ENCODE measurements at regions not wholly inside any gene's neighbourhood (a gene's known extent, or its start where the extent isn't known, plus 50 kb on each side); places are given as distances from the start of the nearest gene placed in this dataset.
A peak's percentile ranks its signal among the peaks of the same experiment; 100 is the strongest.
"Not testable (repeated sequence)": the region's sequence is repeated elsewhere in the genome, so short reads cannot be mapped to it uniquely, and the experiment has no call there.

DNA sequence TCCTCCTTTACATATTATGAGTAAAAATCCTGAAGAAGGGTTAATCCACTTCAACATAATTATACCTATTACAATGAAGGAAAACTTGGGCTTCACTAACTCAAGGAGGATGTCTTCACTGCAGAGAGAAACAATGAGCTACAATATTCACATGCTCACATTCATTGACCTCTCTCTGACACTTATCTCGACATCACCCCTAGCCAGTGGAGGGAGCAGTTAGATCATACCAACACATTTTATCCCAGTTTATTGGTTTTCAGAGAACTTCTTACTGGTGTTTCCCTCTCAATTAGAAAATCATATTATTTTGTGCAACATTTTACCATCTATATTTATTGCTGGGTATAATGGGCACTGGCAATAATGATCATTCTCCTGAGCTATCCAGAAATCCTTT, 646.5 kb downstream of the TENT5A start:
- DNase-seq (ENCODE audit: low spot score) = no peak

- DNase-seq (ENCODE audit: low spot score) = no peak
Observed at GRCh38 chr6:81098109-81098814, 654.2 kb downstream of the TENT5A start.

- not testable (repeated sequence) for DNase-seq (ENCODE audit: low spot score)
Observed at GRCh38 chr6:81096464-81096863, 656.0 kb downstream of the TENT5A start.

- no peak for DNase-seq (ENCODE audit: low spot score)
Observed at GRCh38 chr6:81093051-81093450, 659.4 kb downstream of the TENT5A start.

GRCh38 chr6:81088145-81088544, 664.3 kb downstream of the TENT5A start:
- DNase-seq (ENCODE audit: low spot score) = no peak

GRCh38 chr6:81086991-81087390, 665.5 kb downstream of the TENT5A start:
- no peak for DNase-seq (ENCODE audit: low spot score)

DNA sequence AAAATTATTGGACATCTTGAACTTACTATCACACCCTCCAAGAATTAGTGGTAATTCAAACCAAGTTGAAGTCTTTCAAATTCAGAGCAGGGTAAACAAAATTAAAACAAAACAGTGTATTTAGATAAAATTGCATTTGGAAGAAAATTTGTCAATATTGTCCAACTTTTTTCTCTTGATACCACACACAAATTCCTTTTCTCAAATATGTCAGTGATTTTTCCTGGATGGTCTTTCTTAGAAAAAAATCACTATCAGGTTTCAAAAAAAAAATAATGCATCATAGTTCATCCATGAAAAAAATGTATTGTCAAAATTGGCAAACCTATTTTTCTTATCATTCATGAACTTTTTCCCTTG, 667.1 kb downstream of the TENT5A start:
- no peak for DNase-seq (ENCODE audit: low spot score)

GRCh38 chr6:81084776-81085430, 667.6 kb downstream of the TENT5A start:
- DNase-seq (ENCODE audit: low spot score) = no peak

- DNase-seq (ENCODE audit: low spot score) = peak; percentile 35
Observed at GRCh38 chr6:81075974-81076373, 676.5 kb downstream of the TENT5A start.

DNA sequence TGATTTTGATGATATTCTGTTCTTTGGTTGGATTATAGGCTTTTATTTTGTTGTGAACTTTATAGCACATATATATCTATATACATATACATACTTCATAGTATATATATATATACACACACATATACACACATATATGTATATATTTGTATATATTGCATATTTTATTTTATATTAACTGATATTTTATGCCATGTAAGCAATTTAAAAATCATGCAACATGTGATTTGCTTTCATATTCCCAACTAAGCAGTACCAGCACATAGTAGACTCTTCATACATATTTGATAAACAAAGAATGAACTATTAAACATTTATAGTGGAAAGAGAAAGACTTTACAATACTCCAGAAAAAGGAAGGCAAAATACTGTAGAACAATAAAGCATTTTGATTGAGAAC, 679.2 kb downstream of the TENT5A start:
- no peak for DNase-seq (ENCODE audit: low spot score)

GRCh38 chr6:81071121-81071520, 681.4 kb downstream of the TENT5A start:
- no peak for DNase-seq (ENCODE audit: low spot score)

DNA sequence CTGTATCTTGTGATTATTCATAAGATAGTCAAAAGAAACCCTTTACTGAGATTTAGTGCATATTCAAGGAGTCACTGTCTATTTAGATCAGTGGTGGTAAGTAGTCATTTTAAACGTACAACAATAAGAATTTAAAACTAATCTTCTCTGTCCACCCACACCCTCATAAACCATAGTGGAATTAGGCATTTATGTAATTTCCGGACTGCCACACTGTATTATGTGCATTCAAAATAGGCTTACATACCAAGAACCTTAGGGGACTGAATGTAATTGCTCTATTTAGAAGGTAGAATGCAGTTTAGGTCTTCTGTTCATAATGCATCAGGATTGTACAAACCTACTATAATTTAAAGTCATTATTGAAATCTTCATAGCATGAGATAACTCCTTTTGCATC, 685.4 kb downstream of the TENT5A start:
- DNase-seq (ENCODE audit: low spot score) = no peak

DNA sequence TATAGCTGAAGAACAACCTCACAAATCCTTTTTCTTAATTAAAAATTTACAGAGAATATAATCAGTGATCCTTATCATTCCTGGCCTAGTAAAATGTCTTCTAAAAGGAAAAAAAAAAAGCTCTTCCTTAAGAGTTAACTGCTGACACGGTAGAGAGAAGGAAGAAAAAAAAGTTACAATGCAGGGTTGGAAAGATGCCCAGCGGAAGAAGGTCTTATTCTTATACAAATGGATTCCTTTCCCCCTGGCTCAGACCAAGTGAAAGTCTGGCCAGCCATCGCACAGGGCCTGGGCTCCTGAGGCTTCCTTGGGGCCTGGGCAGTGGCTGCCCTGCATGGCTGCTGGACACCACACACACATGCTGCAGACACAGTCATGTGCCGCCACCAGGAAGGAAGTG, 688.6 kb downstream of the TENT5A start:
- no peak for DNase-seq (ENCODE audit: low spot score)

GRCh38 chr6:81054036-81054435, 698.4 kb downstream of the TENT5A start:
- no peak for DNase-seq (ENCODE audit: low spot score)

DNA sequence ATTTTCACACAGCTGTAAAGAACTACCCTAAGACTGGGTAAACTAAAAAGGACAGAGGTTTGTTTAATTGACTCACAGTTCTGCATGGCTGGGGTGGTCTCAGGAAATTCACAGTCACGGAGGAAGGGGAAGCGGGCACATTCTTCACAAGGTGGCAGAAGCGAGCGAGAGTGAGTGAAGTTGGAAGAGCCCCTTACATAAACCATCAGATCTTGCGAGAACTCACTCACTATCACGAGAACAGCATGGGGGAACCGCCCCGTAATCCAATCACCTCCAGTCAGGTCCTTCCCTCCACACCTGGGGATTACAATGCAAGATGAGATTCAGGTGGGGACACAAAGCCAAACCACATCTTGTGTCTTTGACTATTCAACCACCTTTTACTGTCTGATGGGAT, 700.5 kb downstream of the TENT5A start:
- no peak for DNase-seq (ENCODE audit: low spot score)

DNA sequence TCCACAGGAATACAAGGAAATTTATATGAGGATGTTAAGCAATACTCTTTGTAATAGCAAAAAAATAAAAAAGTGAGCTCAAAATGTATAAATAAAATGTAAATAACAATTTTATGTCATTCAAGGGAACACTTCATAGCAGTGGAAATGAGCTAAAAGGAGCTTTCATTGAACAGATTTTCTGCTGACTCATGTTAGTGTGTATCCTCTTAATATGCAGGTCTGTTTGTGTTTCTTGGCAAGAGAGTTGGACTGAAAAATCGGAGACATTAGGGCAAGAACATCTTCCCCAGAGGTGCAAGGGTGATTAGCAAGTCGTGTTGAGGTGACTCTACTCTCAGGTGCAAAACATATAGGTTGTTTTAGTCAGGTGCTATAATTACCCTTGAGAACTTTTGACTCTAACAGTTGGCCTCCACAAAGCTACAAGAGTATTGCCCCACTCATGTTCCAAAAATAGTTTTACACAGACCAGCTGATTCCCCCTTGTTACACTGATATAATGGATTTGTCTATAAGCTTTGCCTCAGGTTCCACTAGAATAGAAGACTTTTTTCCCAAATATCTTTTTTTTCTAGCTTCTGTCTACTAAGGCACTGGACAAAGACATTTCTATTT, 702.9 kb downstream of the TENT5A start:
- no peak for DNase-seq (ENCODE audit: low spot score)

DNA sequence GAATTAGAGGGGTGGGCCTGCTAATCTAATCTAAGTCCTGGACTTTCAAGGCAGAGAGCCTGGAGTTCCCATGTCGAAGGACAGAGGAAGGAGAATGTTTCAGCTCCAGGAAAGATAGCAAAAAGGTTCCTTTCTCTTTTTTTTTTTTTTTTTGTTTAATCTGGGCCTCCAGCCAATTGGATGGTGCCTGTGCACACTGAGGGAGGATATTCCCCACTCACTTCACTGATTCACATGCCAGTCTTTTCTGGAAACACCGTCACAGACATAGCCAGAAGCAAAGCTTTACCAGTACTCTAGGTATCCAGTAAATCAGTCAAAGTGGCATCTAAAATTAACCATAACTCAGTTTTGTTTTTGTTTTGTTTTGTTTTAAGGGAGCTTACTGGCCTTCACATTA, 721.1 kb downstream of the TENT5A start:
- no peak for DNase-seq (ENCODE audit: low spot score)

DNA sequence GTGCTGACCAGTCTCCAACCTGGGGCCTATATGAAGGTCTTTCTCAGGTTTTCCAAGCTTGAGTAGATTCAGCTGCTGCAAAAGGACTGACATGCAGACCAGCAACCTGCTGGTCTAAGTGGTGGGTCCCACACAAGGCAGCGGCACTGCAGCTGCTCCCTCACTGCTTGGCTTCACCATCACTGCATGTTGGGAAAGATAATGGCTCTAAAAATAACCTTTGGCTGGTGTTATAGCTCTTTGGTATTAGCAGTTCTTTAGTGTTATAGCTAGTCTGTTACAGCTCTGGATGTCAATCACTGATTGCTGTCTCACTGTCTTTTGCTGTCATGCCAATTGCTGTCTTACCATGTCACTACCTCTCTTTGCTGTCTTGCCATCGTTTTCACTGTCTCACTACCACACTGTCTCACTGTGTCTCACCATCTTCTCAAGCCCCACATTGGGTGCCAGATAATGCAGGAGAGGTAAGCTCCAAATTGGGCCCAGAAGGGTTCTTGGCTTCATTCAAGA, 726.4 kb downstream of the TENT5A start:
- no peak for DNase-seq (ENCODE audit: low spot score)

GRCh38 chr6:81023709-81024108, 728.8 kb downstream of the TENT5A start:
- DNase-seq (ENCODE audit: low spot score) = no peak

DNA sequence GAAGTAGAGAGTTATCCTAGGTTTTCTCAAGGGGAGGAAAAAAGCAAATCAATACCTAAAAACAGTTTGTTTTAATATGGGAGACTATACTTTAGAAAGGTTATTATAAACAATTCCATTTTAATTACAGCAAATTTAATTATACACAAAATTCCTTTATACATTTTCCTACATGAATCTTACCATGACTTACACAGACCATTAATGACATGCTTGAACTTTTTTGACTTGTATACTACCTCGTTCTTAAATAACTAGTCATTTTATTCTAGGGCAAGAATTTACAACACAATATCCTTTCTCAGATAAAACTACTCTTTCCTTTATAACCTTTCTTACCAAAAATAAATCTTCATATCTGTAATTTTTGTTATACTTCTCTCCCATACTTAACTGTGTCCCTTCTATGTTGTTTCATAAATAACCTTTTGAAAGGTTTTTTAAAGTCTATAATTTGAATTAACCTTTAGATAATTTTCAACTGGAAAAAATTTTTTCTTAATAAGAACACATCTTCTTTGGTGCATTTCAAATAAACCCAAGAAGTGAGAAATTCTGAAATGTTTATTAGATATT, 729.4 kb downstream of the TENT5A start:
- DNase-seq (ENCODE audit: low spot score) = no peak

GRCh38 chr6:81017586-81017985, 734.9 kb downstream of the TENT5A start:
- not testable (repeated sequence) for DNase-seq (ENCODE audit: low spot score)

- no peak for DNase-seq (ENCODE audit: low spot score)
Observed at GRCh38 chr6:81003894-81004293, 748.6 kb downstream of the TENT5A start.

- DNase-seq (ENCODE audit: low spot score) = no peak
Observed at GRCh38 chr6:81003156-81003555, 749.3 kb downstream of the TENT5A start.

Data from HuH-7 (cell line).